T-helper 2 cell treated with Interferon-gamma antibody and Interleukin-4, amounts not matched to agents 5 μg/mL and 100 μg/mL, for 36 hours (primary cell): ENCODE measurements at regions not wholly inside any gene's neighbourhood (a gene's known extent, or its start where the extent isn't known, plus 50 kb on each side); places are given as distances from the start of the nearest gene placed in this dataset.

Source experiments
- DNase-seq: peaks from one replicate; pipeline ENCODE4 v3.0.0; 2021; ENCODE audit warnings: low spot score
- H3K27ac Mint-ChIP-seq: one replicate; pipeline ENCODE4 v1.8.0; 2021; ENCODE audit warnings: mild to moderate bottlenecking, mixed read lengths
- H3K27me3 Mint-ChIP-seq: one replicate; pipeline ENCODE4 v1.8.0; 2021; ENCODE audit warnings: low read depth, mixed read lengths
- H3K36me3 Mint-ChIP-seq: one replicate; pipeline ENCODE4 v1.8.0; 2021; ENCODE audit warnings: low read depth, mixed read lengths
- H3K4me1 Mint-ChIP-seq: one replicate; pipeline ENCODE4 v1.8.0; 2021; ENCODE audit warnings: low read depth, mixed read lengths
- H3K4me3 Mint-ChIP-seq: one replicate; pipeline ENCODE4 v1.8.0; 2022; ENCODE audit warnings: mild to moderate bottlenecking, moderate library complexity, mixed read lengths
- H3K9me3 Mint-ChIP-seq: one replicate; pipeline ENCODE4 v1.8.0; 2021; ENCODE audit warnings: mixed read lengths

DNA sequence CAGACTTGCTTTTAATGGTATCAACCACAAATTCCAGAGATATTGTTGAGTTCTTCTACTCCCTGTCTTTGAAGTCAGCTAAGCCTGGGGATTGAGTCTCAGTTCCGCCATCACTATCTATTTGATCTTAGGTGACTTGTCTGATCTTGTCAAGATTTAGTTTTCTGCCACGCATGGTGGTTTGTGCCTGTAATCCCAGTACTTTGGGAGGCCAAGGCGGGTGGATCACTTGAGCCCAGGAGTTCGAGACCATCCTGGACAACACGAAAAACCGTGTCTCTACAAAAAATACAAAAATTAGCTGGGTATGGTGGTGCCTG, 376.9 kb downstream of the FGF9 start:
- no peaks in the 10 kb centered on the region for H3K36me3 Mint-ChIP-seq
- H3K27me3 Mint-ChIP-seq = no peaks in the 10 kb centered on the region
- peaks cover 7% of the 10 kb centered on the region for H3K4me1 Mint-ChIP-seq
- no peak for DNase-seq
- H3K4me3 Mint-ChIP-seq = no peak overlapping the region
- H3K9me3 Mint-ChIP-seq = no peaks in the 10 kb centered on the region
- no peak overlapping the region for H3K27ac Mint-ChIP-seq

DNA sequence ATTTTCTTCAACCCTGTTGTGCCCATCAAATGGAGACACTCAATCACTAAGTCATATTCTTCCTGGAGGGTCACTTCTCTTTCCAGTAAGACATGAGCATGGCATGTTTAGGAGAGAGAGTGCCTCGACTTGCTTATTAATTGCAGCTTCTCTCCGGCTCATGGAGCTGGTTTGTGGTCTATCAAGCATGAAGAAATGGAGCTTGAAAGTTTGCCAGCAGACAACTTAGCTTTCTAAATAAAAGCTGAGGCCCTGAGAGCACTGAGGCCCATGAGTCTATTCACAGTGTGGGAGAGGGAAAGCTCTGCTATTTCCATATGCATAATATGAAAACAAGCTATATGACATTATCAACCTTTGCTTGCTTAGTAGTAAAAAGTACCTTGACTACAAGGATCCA, 378.5 kb downstream of the FGF9 start:
- H3K9me3 Mint-ChIP-seq = no peaks in the 10 kb centered on the region
- H3K36me3 Mint-ChIP-seq = no peaks in the 10 kb centered on the region
- DNase-seq = no peak
- peaks cover 4% of the 10 kb centered on the region for H3K4me1 Mint-ChIP-seq
- H3K4me3 Mint-ChIP-seq = no peak overlapping the region
- H3K27me3 Mint-ChIP-seq = no peaks in the 10 kb centered on the region
- no peak overlapping the region for H3K27ac Mint-ChIP-seq

DNA sequence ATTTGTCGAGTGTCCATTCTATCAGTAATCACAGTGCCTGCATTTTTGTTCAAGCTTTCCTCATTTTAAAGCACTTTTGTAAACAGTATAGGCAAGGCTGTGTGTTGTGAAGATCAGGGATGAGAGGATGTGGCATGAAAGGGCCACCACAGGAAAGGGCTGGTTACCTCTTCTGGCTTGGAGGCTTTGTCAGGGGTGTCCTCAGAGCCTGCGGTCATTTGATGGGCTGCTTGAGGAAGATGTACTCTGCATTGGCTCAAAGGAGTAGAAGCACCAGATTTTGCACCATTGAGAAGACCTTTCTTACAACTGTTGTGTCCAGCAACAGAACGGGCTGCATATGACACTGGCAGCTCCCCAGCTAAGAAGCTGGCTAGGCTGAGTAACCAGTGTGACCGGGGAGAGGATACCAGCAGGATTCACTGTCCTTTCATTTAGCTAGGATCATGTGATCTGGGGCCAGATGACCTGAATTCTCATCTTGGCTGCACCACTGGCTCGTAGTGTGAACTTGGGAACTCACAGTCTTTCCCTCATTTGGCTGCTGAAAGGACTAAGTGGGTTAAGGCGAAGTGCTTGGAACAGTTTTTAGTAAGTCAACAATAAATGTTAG, 380.2 kb downstream of the FGF9 start:
- Mint-ChIP-seq H3K27me3 (no peaks in the 10 kb centered on the region), H3K27ac (no peak overlapping the region), H3K36me3 (no peaks in the 10 kb centered on the region), H3K4me1 (peaks cover 4% of the 10 kb centered on the region), H3K9me3 (peaks cover 2% of the 10 kb centered on the region), H3K4me3 (no peak overlapping the region)
- DNase-seq = no peak

- Mint-ChIP-seq H3K4me3 (no peak overlapping the region), H3K27ac (no peak overlapping the region), H3K4me1 (peaks cover 4% of the 10 kb centered on the region), H3K27me3 (no peaks in the 10 kb centered on the region), H3K9me3 (peaks cover 8% of the 10 kb centered on the region), H3K36me3 (no peaks in the 10 kb centered on the region)
- DNase-seq = no peak
Observed at GRCh38 chr13:22053053-22053452, 382.2 kb downstream of the FGF9 start.

GRCh38 chr13:22055259-22055658, 384.4 kb downstream of the FGF9 start:
- Mint-ChIP-seq H3K36me3 (no peaks in the 10 kb centered on the region), H3K4me3 (no peak overlapping the region), H3K27ac (no peak overlapping the region), H3K27me3 (no peaks in the 10 kb centered on the region), H3K9me3 (peaks cover 11% of the 10 kb centered on the region), H3K4me1 (peaks cover 14% of the 10 kb centered on the region)
- DNase-seq = no peak

DNA sequence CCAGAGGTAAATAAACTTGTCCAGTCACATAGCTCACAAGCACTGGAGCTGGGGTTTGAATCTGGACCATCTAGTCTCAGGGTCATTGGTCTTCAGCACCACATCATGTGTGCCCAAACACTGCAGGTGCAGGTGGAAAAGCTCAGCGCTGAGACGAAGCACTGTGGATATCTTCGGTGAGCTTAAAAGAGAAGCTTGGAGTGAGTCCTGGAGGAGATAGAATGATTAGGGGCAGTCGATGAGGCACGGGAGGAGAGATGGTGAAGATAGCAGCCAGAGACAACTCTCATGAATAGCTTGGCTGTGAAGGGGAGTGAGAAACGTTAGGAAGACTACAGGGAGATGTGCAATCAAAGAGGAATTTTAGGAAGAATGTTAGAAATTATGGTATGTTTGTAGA, 389.3 kb downstream of the FGF9 start:
- no peaks in the 10 kb centered on the region for H3K36me3 Mint-ChIP-seq
- peak overlapping the region; percentile 29 for H3K27ac Mint-ChIP-seq
- peaks cover 40% of the 10 kb centered on the region for H3K4me1 Mint-ChIP-seq
- H3K27me3 Mint-ChIP-seq = no peaks in the 10 kb centered on the region
- DNase-seq = no peak
- peaks cover 11% of the 10 kb centered on the region for H3K9me3 Mint-ChIP-seq
- H3K4me3 Mint-ChIP-seq = no peak overlapping the region

- Mint-ChIP-seq H3K9me3 (peaks cover 6% of the 10 kb centered on the region), H3K36me3 (no peaks in the 10 kb centered on the region), H3K4me3 (peak overlapping the region; percentile 63), H3K27ac (peak overlapping the region; percentile 92), H3K27me3 (no peaks in the 10 kb centered on the region), H3K4me1 (peaks cover 45% of the 10 kb centered on the region)
- DNase-seq = peak; percentile 62
Observed at GRCh38 chr13:22061371-22061805, 390.5 kb downstream of the FGF9 start.

DNA sequence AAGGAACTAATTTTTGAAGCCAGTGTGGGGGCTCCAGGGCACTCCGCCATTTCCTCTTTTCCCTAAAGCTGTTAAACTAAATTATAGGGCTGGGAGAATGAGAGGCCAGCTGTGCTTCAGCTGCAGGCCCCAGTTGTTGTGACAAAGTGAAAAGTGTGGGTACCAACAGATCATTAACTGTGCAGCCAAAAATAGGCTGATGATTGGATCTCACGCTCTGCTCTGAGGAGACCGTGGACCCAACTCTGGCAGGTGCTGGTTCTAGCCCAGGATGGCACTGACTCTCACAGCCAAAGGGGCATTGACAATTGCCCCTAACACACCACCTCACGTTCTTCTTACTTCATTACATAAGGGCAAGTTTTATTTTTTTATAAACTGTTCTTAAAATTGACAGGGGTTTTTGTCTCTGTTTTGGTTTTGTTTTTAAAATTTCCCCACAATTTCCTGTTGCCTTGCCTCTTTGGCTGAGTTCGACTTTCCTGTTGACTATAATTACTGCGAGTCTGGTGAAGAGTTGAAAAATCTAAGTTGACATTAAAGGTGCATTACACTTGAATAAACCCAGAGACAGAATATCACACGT, 391.0 kb downstream of the FGF9 start:
- Mint-ChIP-seq H3K9me3 (peaks cover 5% of the 10 kb centered on the region), H3K27ac (peak overlapping the region; percentile 92), H3K27me3 (no peaks in the 10 kb centered on the region), H3K36me3 (no peaks in the 10 kb centered on the region), H3K4me1 (peaks cover 45% of the 10 kb centered on the region), H3K4me3 (peak overlapping the region; percentile 63)
- no peak for DNase-seq

DNA sequence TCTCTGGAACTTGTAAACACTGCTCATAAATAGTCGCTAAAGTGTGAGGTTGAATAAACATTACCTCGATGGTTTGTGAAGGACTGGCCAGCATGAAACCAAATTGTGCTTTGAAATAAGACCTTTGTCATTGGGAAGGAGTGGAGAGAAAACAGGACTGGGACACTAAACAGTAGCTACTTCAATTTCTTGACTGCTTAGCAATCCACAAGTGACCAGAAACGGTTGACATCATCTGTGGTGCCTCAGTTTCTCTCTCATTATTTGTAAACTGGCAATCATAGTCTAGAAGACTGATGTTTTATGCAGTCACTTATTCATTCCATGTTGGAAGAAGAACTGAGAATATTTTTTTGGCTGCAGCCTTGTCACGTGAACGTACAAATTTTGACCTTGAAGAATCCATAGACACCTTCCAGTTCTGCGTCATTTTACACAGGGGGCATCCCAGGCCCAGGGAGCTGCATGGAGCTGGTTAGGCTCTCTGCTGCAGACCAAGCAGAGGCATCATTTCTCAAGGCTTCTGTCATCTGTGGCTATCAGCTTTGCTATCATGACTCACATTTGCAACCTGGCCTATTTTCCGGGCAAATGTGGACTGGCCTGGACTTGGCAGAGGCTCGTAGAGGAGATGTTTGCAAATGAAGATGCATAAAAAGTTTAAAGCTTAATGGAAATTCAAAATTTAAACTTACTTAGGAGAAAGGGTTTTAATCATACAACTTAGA, 391.8 kb downstream of the FGF9 start:
- Mint-ChIP-seq H3K27ac (peak overlapping the region; percentile 92), H3K9me3 (peaks cover 7% of the 10 kb centered on the region), H3K36me3 (no peaks in the 10 kb centered on the region), H3K4me3 (peak overlapping the region; percentile 63), H3K27me3 (no peaks in the 10 kb centered on the region), H3K4me1 (peaks cover 45% of the 10 kb centered on the region)
- no peak for DNase-seq

DNA sequence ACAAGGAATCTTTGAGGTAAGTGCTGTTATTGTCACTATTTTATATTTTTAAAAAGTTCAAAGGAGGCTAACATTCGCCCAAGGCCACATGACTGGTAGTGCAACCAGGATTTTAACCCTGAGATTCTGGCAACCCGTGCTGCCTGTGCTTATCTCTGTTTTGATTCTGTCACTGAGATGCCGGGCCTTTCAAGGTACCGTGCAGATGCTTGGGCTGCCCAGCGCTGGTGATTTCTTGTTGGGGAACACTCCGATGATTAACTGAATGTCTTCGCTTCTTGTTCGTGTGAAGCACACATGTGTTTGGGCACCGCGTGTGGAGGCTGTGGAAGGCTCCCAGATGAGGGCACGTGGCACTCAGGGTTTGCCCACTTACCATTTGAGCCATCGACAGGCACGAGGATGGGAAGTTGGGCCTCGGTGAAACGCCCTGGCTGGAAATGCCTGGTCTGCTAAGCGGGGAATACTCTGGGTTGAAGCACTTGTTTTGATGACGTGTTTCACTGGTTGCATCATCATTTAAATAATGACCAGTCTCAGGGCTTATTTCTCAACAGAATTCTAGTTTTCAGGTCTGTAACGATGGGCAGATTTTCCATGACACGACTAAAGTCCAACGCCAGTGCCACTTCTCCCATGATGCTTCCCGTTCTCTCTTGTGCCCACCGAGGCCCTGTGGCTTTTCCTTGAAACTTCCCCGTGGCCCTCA, 392.7 kb downstream of the FGF9 start:
- Mint-ChIP-seq H3K4me1 (peaks cover 45% of the 10 kb centered on the region), H3K27me3 (no peaks in the 10 kb centered on the region), H3K9me3 (peaks cover 6% of the 10 kb centered on the region), H3K27ac (peak overlapping the region; percentile 41), H3K36me3 (no peaks in the 10 kb centered on the region), H3K4me3 (peak overlapping the region; percentile 18)
- no peak for DNase-seq

DNA sequence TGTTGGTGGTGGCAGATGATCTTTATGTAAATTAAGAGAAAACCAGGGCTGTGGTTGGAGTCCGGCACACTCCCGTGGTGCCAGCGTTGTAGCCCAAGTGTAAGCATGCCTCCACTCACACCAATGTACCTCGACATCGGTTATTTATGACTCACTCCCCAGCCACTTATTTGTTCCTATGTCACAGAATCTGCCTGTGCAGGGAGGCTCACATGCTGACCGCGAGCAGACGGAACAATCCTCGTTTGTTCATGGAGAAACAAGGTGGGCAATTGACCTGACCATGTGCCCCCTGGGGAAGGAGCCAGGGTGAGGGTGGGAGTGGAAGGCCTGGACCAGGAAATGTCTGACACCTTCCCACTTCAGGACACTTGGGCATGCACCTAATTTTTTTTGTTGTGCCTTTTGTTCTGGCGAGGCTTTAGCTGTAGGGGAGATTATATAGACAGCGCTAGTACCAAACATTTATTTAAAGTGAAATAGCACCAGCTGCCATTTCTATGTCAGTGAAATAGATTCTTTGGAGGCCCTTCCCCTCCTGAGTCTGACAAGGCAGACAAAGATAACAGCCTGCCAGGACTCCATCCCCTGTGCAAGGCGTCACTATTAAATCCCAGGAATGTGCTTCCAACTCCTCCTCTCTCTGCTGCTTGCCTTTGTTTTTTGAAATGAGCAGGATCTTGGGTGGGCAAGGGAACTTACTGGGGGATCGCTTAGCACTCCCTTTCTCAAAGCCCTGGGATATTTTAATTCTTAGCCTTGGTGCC, 394.2 kb downstream of the FGF9 start:
- Mint-ChIP-seq H3K9me3 (peaks cover 3% of the 10 kb centered on the region), H3K4me1 (peaks cover 38% of the 10 kb centered on the region), H3K36me3 (no peaks in the 10 kb centered on the region), H3K4me3 (no peak overlapping the region), H3K27ac (no peak overlapping the region), H3K27me3 (no peaks in the 10 kb centered on the region)
- DNase-seq = no peak

GRCh38 chr13:22073718-22074117, 402.8 kb downstream of the FGF9 start:
- Mint-ChIP-seq H3K36me3 (no peaks in the 10 kb centered on the region), H3K4me1 (peaks cover 26% of the 10 kb centered on the region), H3K9me3 (peaks cover 4% of the 10 kb centered on the region), H3K4me3 (no peak overlapping the region), H3K27ac (no peak overlapping the region), H3K27me3 (no peaks in the 10 kb centered on the region)
- no peak for DNase-seq

GRCh38 chr13:22074403-22074802, 403.5 kb downstream of the FGF9 start:
- Mint-ChIP-seq H3K9me3 (peaks cover 4% of the 10 kb centered on the region), H3K4me3 (no peak overlapping the region), H3K27me3 (no peaks in the 10 kb centered on the region), H3K4me1 (peaks cover 26% of the 10 kb centered on the region), H3K27ac (no peak overlapping the region), H3K36me3 (no peaks in the 10 kb centered on the region)
- peak; percentile 45 for DNase-seq
